ENCODE measurements at regions not wholly inside any gene's neighbourhood (a gene's known extent, or its start where the extent isn't known, plus 50 kb on each side); places are given as distances from the start of the nearest gene placed in this dataset.

- TF ChIP-seq, protein P1, sequence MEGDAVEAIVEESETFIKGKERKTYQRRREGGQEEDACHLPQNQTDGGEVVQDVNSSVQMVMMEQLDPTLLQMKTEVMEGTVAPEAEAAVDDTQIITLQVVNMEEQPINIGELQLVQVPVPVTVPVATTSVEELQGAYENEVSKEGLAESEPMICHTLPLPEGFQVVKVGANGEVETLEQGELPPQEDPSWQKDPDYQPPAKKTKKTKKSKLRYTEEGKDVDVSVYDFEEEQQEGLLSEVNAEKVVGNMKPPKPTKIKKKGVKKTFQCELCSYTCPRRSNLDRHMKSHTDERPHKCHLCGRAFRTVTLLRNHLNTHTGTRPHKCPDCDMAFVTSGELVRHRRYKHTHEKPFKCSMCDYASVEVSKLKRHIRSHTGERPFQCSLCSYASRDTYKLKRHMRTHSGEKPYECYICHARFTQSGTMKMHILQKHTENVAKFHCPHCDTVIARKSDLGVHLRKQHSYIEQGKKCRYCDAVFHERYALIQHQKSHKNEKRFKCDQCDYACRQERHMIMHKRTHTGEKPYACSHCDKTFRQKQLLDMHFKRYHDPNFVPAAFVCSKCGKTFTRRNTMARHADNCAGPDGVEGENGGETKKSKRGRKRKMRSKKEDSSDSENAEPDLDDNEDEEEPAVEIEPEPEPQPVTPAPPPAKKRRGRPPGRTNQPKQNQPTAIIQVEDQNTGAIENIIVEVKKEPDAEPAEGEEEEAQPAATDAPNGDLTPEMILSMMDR (conservative IDR thresholded peaks at IDR 0.05; ENCODE audit: low read length) = no peak
- TF ChIP-seq EZH2phosphoT487 (IDR thresholded peaks at IDR 0.05; ENCODE audit: borderline replicate concordance) = no peak
These were observed 500.0 kb downstream of the SPATA31D1 start for GRCh38 chr9:82488313-82489200.

All from Loucy (cell line).